Smooth muscle cell (in vitro differentiated cells): ENCODE measurements at regions not wholly inside any gene's neighbourhood (a gene's known extent, or its start where the extent isn't known, plus 50 kb on each side); places are given as distances from the start of the nearest gene placed in this dataset.

ENCODE experiments used
- DNase-seq: peaks from one replicate; lab custom pipeline; 2025; ENCODE audit not compliant: unreplicated experiment; lab: John Stamatoyannopoulos, UW
- H2AFZ ChIP-seq: fragments of 200-600 bp; sonication (generic); 2 replicates; pipeline ENCODE4 v1.6.0; 2016; ENCODE audit warnings: antibody characterized with exemption, low read depth, mild to moderate bottlenecking
- H3F3A ChIP-seq: fragments of 200-600 bp; sonication (generic); 2 replicates; pipeline ENCODE4 v1.6.0; 2017; ENCODE audit warnings: antibody characterized with exemption, low read depth
- H3K27ac ChIP-seq: fragments of 200-600 bp; sonication (generic); 2 replicates; pipeline ENCODE4 v1.5.1; 2016; ENCODE audit warnings: low read depth, mild to moderate bottlenecking
- H3K27me3 ChIP-seq: fragments of 200-600 bp; sonication (generic); 2 replicates; pipeline ENCODE4 v1.6.1; 2016; ENCODE audit warnings: low read depth, mild to moderate bottlenecking
- H3K36me3 ChIP-seq: fragments of 200-600 bp; sonication (generic); 2 replicates; pipeline ENCODE4 v1.5.1; 2016; ENCODE audit warnings: low read depth
- H3K4me1 ChIP-seq: fragments of 200-600 bp; sonication (generic); 2 replicates; pipeline ENCODE4 v1.5.1; 2016; ENCODE audit warnings: low read depth
- H3K4me2 ChIP-seq: fragments of 200-600 bp; sonication (generic); 2 replicates; pipeline ENCODE4 v1.6.0; 2016; ENCODE audit warnings: mild to moderate bottlenecking
- H3K4me3 ChIP-seq: fragments of 200-600 bp; sonication (generic); 2 replicates; pipeline ENCODE4 v1.5.1; 2016; ENCODE audit warnings: mild to moderate bottlenecking
- H3K79me2 ChIP-seq: fragments of 200-600 bp; sonication (generic); 2 replicates; pipeline ENCODE4 v1.6.0; 2016; ENCODE audit warnings: low read depth, mild to moderate bottlenecking
- H3K9ac ChIP-seq: fragments of 200-600 bp; sonication (generic); 2 replicates; pipeline ENCODE4 v1.6.0; 2016; ENCODE audit warnings: low read depth
- H3K9me3 ChIP-seq: fragments of 200-600 bp; sonication (generic); replicated peaks from 2 replicates; pipeline ENCODE4 v1.5.1; 2016; ENCODE audit warnings: low read depth
- H4K20me1 ChIP-seq: fragments of 200-600 bp; sonication (generic); 2 replicates; pipeline ENCODE4 v1.6.0; 2016; ENCODE audit warnings: low read depth
- WGBS: methylation state at CpG from one replicate; pipeline ENCODE4 v1.1.7; 2016; ENCODE audit warnings: low lambda C conversion rate; 5-methylcytosine and 5-hydroxymethylcytosine counted together
- TF ChIP-seq, protein P1 (sequence below): fragments of 200-600 bp; sonication (generic); IDR thresholded peaks from 2 replicates; pipeline ENCODE4 v1.5.1; 2017; ENCODE audit warnings: borderline replicate concordance, mild to moderate bottlenecking, antibody characterized with exemption; ENCODE audit not compliant: insufficient read depth, poor library complexity, severe bottlenecking

DNA sequence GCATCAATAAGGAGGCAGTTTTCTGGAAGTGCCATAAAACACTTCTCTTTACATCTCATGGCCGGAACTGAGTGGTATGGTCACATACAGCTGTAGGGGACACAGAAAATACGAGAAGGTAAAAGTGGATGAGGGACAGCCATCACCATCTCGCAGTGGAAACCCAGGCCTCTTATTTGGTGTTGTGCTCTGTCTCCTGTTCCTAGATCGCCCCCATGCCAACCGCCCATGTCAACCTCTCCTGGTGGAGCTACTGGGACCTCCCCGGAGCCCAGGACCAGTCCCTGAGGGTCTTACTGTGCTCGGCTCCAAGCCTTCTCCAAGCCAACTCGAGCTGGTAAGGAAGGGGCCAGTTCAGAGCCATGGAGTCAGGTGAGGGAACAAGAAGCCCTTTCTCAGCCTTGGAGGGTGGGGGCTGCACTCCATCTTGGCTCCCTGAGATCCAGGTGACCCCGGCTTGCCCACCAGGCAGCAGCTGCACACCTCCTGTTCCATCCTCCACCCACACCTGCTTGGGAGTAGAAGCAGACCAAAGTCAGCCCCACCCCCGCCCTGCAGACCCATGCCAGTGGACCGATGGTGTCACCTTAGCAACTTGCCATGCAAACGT lies 149.0 kb upstream of the CST7 start:
- Histone ChIP-seq H4K20me1 (no peaks in the 10 kb centered on the region), H2AFZ (no peak overlapping the region), H3K4me3 (no peak overlapping the region), H3K79me2 (no peaks in the 10 kb centered on the region), H3F3A (no peaks in the 10 kb centered on the region), H3K9me3 (no peaks in the 10 kb centered on the region), H3K9ac (no peak overlapping the region), H3K27me3 (no peaks in the 10 kb centered on the region), H3K27ac (no peak overlapping the region), H3K4me1 (no peaks in the 10 kb centered on the region), H3K36me3 (no peaks in the 10 kb centered on the region), H3K4me2 (no peak overlapping the region)
- TF ChIP-seq, protein P1, sequence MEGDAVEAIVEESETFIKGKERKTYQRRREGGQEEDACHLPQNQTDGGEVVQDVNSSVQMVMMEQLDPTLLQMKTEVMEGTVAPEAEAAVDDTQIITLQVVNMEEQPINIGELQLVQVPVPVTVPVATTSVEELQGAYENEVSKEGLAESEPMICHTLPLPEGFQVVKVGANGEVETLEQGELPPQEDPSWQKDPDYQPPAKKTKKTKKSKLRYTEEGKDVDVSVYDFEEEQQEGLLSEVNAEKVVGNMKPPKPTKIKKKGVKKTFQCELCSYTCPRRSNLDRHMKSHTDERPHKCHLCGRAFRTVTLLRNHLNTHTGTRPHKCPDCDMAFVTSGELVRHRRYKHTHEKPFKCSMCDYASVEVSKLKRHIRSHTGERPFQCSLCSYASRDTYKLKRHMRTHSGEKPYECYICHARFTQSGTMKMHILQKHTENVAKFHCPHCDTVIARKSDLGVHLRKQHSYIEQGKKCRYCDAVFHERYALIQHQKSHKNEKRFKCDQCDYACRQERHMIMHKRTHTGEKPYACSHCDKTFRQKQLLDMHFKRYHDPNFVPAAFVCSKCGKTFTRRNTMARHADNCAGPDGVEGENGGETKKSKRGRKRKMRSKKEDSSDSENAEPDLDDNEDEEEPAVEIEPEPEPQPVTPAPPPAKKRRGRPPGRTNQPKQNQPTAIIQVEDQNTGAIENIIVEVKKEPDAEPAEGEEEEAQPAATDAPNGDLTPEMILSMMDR, result no peak
- no peak for DNase-seq
- 94% methylated on average over 12 of the region's 12 CpGs for WGBS

GRCh38 chr20:24802286-24802820 lies 146.7 kb upstream of the CST7 start:
- Histone ChIP-seq H3K79me2 (no peaks in the 10 kb centered on the region), H4K20me1 (no peaks in the 10 kb centered on the region), H3F3A (no peaks in the 10 kb centered on the region), H3K4me2 (no peak overlapping the region), H3K36me3 (no peaks in the 10 kb centered on the region), H3K4me1 (no peaks in the 10 kb centered on the region), H3K9ac (no peak overlapping the region), H3K9me3 (no peaks in the 10 kb centered on the region), H3K27me3 (no peaks in the 10 kb centered on the region), H3K27ac (no peak overlapping the region), H2AFZ (no peak overlapping the region), H3K4me3 (no peak overlapping the region)
- TF ChIP-seq, protein P1, result no peak
- DNase-seq, result no peak
- 93% methylated on average over 11 of the region's 11 CpGs for WGBS

- H3K79me2 ChIP-seq, result no peaks in the 10 kb centered on the region
- no peaks in the 10 kb centered on the region for H3K4me1 ChIP-seq
- TF ChIP-seq, protein P1, result no peak
- H3K4me3 ChIP-seq, result no peak overlapping the region
- no peaks in the 10 kb centered on the region for H3K36me3 ChIP-seq
- H3K27ac ChIP-seq, result no peak overlapping the region
- H3K9ac ChIP-seq, result no peak overlapping the region
- no peak overlapping the region for H3K4me2 ChIP-seq
- no peaks in the 10 kb centered on the region for H3K9me3 ChIP-seq
- WGBS, result 82% methylated on average over 16 of the region's 16 CpGs
- no peak for DNase-seq
- no peaks in the 10 kb centered on the region for H4K20me1 ChIP-seq
- no peak overlapping the region for H2AFZ ChIP-seq
- no peaks in the 10 kb centered on the region for H3K27me3 ChIP-seq
- no peaks in the 10 kb centered on the region for H3F3A ChIP-seq
Observed at GRCh38 chr20:24804481-24805206, 144.4 kb upstream of the CST7 start.
